HS-5 (cell line): ENCODE measurements at regions not wholly inside any gene's neighbourhood (a gene's known extent, or its start where the extent isn't known, plus 50 kb on each side); places are given as distances from the start of the nearest gene placed in this dataset.
"Not testable (repeated sequence)": the region's sequence is repeated elsewhere in the genome, so short reads cannot be mapped to it uniquely, and the experiment has no call there.

ENCODE experiments used
- DNase-seq: peaks from one replicate; pipeline ENCODE4 v3.0.0-alpha.2; 2012; ENCODE audit warnings: low read depth

- DNase-seq = no peak
Observed at GRCh38 chr3:67154429-67154828, 156.3 kb downstream of the KBTBD8 start.

DNA sequence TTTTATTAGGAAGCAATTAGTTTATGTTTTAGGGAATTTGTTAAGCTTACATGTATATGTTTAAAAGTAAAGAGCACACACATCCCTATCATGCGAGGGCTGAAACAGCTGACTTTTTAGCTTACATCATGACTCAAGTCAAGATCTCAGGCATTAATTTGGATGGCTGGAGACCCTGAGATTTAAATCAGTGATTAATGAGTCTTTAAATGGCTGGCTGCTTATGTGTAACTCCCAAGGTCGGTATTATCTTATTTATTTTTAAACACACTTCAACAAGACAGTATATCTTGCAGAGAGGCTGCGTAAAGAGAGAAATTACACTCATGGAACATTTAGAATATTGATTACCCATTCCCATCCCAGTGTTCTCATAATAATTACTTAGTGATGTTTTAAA is 169.4 kb downstream of the KBTBD8 start:
- no peak for DNase-seq

- no peak for DNase-seq
Observed at GRCh38 chr3:67171841-67172240, 173.7 kb downstream of the KBTBD8 start.

- DNase-seq = not testable (repeated sequence)
Observed at GRCh38 chr3:67173130-67173529, 175.0 kb downstream of the KBTBD8 start.

GRCh38 chr3:67176396-67176795 is 178.3 kb downstream of the KBTBD8 start:
- DNase-seq = no peak

- no peak for DNase-seq
Observed at GRCh38 chr3:67192466-67192865, 194.4 kb downstream of the KBTBD8 start.

GRCh38 chr3:67196677-67197076 is 198.6 kb downstream of the KBTBD8 start:
- no peak for DNase-seq

DNA sequence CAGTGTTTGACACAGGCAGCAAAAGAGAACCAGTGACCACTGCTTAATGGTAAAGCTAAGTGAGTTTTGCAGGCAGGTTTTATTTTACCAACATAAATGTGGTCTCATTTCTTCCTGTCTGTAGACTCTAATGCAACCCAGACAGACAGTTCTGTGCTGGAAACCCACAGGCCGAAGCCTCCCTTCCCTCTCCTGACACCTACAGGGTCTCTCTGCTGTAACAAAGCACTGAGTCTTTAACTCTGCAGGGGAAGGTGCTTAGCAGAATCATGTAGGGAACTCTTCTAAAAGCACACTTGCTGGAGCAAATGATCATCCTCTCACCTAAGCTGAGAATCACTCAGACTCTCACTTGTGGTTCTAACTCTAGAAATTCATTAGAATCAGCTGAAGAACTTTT is 200.3 kb downstream of the KBTBD8 start:
- no peak for DNase-seq

- DNase-seq = no peak
Observed at GRCh38 chr3:67200618-67201017, 202.5 kb downstream of the KBTBD8 start.

GRCh38 chr3:67201026-67201425 is 202.9 kb downstream of the KBTBD8 start:
- no peak for DNase-seq

DNA sequence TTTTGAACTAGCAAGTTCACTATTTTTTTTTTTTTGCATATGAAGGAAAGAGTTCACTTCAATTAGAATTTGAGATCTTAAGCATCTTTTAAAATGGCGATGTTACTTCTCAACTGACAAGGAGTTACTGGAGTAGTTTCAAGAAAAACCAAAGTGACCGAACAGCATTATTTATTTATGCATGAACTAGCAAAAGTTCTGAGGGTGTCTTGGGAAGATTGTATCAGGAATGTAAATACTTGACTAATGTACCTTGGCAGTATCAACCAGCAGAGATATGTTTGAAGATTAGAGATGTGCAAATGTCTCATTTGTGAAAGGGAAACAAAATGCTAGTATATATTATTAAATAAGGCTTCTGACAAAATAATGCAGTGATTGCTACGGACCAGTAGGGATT is 203.9 kb downstream of the KBTBD8 start:
- DNase-seq = no peak

DNA sequence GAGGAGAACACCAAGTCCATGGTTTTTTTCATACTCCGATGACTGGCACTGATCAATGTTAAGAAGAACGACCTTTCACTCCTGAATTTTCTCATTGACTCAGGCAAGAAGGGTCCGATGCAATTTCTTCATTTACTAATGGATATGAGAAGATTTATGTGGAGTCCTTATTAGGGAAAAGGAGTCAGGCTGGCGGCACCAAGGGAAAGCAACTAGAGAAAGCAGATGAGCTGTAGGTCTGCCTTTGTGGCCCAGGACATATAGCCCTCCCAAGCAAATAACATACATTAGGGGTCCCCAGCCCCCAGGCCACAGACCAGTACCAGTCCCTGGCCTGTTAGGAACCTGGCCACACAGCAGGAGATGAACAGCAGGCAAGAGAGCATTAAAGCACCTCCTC is 206.8 kb downstream of the KBTBD8 start:
- no peak for DNase-seq

- DNase-seq = no peak
Observed at GRCh38 chr3:67215690-67216089, 217.6 kb downstream of the KBTBD8 start.

GRCh38 chr3:67227030-67227429 is 228.9 kb downstream of the KBTBD8 start:
- no peak for DNase-seq

DNA sequence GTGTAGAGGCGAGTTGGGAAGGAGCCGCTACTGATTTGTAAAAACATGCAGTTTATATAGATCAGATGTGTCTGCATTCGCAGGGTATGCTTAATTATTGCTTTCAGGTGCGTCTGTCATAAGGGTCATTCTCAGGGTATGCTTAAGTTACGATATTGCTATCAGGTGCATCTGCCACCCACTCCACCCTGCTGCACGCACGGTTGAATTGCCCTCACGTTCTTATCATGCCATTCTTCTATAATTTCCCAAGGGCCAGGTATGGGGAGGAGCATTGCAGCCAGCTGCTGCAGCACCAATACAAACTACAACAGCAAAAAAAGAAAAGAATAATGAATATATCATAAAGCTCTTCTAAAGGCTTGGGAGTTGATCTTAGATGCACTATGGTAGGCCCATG is 230.0 kb downstream of the KBTBD8 start:
- DNase-seq = no peak

- DNase-seq = no peak
Observed at GRCh38 chr3:67232642-67233041, 234.5 kb downstream of the KBTBD8 start.

GRCh38 chr3:67239353-67239752 is 241.2 kb downstream of the KBTBD8 start:
- no peak for DNase-seq

DNA sequence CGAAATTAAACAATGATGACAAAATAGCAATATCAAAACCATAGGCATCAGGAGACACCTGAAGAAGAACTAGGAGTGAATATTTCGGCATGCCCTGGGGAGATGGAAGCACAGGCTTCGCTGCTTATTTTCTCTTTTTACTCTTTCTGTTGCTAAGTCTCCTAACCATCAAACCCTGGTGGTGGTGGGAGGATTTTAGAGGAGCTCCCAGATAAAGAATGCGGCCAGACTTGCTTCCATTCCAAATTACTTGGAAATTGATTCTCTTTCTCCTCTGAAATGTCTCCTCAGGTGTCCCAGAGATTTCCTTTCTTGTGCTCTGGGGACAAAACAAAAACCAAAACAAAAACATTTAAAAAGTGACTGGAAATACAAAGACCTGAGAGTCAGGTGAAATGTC is 243.0 kb downstream of the KBTBD8 start:
- no peak for DNase-seq

GRCh38 chr3:67244130-67244529 is 246.0 kb downstream of the KBTBD8 start:
- no peak for DNase-seq

DNA sequence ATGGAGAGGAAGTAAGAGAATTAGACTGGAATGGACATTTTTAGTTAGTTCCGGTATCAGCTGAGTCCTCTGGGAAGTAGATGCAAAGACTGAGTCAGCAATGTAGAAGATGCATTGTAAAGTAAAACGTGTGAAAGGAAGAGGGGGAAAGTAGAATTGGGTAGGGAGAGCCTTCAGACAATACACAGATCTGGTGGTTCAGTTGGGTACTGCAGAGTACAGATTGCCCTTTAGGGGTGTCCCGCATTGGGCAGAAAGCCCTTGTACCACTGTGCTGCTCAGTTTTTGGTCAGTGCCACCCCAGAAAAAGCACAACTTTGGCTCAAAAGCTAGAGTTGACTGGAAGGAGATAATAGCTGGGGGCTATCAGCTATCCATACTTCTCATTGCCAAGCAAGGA is 247.4 kb downstream of the KBTBD8 start:
- no peak for DNase-seq

DNA sequence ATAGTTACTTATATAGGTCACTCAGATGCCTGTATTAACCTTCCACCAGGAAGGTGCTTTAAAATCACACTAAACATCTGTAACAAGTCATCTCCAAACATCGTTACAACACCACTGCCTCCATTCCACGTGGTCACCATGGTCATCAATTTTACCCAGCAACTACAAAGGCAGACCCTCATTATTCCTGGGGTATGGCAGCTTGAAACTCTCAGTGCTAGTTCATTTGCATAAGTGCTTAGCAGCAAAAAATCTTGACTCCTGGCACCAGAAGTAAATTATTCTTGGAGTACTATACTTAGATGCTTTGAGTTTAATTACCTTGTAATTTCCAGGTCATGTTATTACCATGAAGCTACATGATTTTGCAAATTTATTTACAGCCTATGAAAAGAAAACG is 250.6 kb downstream of the KBTBD8 start:
- no peak for DNase-seq

GRCh38 chr3:67252906-67253305 is 254.8 kb downstream of the KBTBD8 start:
- DNase-seq = not testable (repeated sequence)

GRCh38 chr3:67278015-67278618 is 280.0 kb downstream of the KBTBD8 start:
- no peak for DNase-seq

DNA sequence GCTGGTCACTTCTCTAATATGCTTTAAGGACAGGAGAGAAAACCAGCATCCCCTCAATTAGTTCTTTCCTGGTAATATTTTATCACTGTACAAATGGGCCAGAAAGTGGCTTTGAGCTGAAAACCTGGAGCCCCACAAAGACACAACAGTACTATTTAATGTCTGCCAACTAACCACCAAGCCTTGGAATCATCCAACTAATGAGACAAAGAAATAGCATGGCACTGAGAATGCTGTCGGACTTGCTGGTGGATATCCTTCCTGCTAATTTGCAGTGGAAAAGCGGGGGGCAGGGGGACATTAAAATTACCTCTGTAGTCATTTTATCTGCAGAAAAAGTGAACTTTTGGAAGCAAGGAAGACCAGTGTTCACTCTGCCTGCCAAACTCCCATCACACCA is 288.5 kb downstream of the KBTBD8 start:
- DNase-seq = no peak
